Right lobe of liver (tissue), 4 donors: ENCODE measurements at regions not wholly inside any gene's neighbourhood (a gene's known extent, or its start where the extent isn't known, plus 50 kb on each side); places are given as distances from the start of the nearest gene placed in this dataset.
"Not testable (repeated sequence)": the region's sequence is repeated elsewhere in the genome, so short reads cannot be mapped to it uniquely, and the experiment has no call there.

Experiments used
- POLR2A ChIP-seq: fragments of 450-650 bp; IDR thresholded peaks from one replicate; pipeline ENCODE4 v1.6.1; 2017; ENCODE audit warnings: antibody characterized with exemption, mild to moderate bottlenecking
- TF ChIP-seq, protein P1 (sequence below), 4 donors: fragments of 200-600 bp in 3 of 4; fragments of 450-650 bp in 1 of 4; IDR thresholded peaks; one replicate each; pipeline versions ENCODE4 v1.5.1 to v1.8.0; 2016 to 2022; ENCODE audit warnings: antibody characterized with exemption in 4 of 4, mild to moderate bottlenecking in 2 of 4
- donor health status: DM: no; HTN: no; CAD: no.
- donor health status: DM: no; HTN: no; CAD: no.
- donor health status: DM: no; HTN: yes; CAD: no.

DNA sequence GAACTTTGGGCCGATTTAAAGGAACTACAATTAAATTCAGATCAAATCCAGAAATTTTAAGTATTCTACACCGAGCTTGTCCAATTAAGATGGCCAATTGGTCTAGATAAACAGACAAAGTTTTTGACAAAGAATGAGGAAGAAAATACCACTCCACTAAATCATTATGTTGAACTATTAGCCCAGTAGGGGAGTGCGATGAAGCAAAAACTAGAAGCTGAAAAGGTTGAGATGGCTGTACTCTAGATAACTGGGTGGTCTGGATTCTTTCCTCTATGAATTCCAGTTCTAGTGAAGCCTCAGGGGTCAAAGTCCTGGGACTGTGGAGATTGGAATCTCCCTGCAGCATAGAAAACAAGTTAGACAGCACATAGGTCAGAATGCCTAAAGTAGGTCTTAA, 418.9 kb upstream of the IMPG1 start:
- TF ChIP-seq, protein P1, sequence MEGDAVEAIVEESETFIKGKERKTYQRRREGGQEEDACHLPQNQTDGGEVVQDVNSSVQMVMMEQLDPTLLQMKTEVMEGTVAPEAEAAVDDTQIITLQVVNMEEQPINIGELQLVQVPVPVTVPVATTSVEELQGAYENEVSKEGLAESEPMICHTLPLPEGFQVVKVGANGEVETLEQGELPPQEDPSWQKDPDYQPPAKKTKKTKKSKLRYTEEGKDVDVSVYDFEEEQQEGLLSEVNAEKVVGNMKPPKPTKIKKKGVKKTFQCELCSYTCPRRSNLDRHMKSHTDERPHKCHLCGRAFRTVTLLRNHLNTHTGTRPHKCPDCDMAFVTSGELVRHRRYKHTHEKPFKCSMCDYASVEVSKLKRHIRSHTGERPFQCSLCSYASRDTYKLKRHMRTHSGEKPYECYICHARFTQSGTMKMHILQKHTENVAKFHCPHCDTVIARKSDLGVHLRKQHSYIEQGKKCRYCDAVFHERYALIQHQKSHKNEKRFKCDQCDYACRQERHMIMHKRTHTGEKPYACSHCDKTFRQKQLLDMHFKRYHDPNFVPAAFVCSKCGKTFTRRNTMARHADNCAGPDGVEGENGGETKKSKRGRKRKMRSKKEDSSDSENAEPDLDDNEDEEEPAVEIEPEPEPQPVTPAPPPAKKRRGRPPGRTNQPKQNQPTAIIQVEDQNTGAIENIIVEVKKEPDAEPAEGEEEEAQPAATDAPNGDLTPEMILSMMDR (IDR thresholded peaks at IDR 0.05) = not testable (repeated sequence)
- not testable (repeated sequence) for TF ChIP-seq POLR2A
